ENCODE measurements at regions not wholly inside any gene's neighbourhood (a gene's known extent, or its start where the extent isn't known, plus 50 kb on each side); places are given as distances from the start of the nearest gene placed in this dataset.

- TF ChIP-seq EZH2phosphoT487 (IDR thresholded peaks at IDR 0.05; ENCODE audit: insufficient read depth, low read depth) (no peak), EZH2 (IDR thresholded peaks at IDR 0.05; ENCODE audit: insufficient read depth, poor library complexity, severe bottlenecking) (no peak)
- H4K20me1 ChIP-seq (ENCODE audit: insufficient read depth): no peaks in the 10 kb centered on the region
These were observed 422.5 kb upstream of the FSTL5 start for GRCh38 chr4:162586266-162586665.

GRCh38 chr4:162582180-162582579 is 418.4 kb upstream of the FSTL5 start:
- H3K9me3 ChIP-seq (ENCODE audit: low read depth): no peaks in the 10 kb centered on the region
- no peak overlapping the region for H2AFZ ChIP-seq
- no peaks in the 10 kb centered on the region for H4K20me1 ChIP-seq (ENCODE audit: insufficient read depth)
- H3K36me3 ChIP-seq (ENCODE audit: low read depth): no peaks in the 10 kb centered on the region
- no peaks in the 10 kb centered on the region for H3K79me2 ChIP-seq (ENCODE audit: insufficient read depth)
- no peak overlapping the region for H3K27ac ChIP-seq
- no peaks in the 10 kb centered on the region for H3K4me1 ChIP-seq (ENCODE audit: insufficient read depth)
- H3F3A ChIP-seq (ENCODE audit: insufficient read depth): no peaks in the 10 kb centered on the region
- H3K9ac ChIP-seq: no peak overlapping the region
- no peak overlapping the region for H3K4me3 ChIP-seq
- H3K9me2 ChIP-seq (ENCODE audit: insufficient read depth): no peaks in the 10 kb centered on the region
- TF ChIP-seq EZH2 (IDR thresholded peaks at IDR 0.05; ENCODE audit: insufficient read depth, poor library complexity, severe bottlenecking) (no peak), EZH2phosphoT487 (IDR thresholded peaks at IDR 0.05; ENCODE audit: insufficient read depth, low read depth) (no peak)
- no peak overlapping the region for H3K4me2 ChIP-seq (ENCODE audit: unreplicated experiment)
- WGBS, 2 experiments (ENCODE audit: low coverage in 1 of 2, low lambda C conversion rate in 2 of 2, missing lambda C conversion rate in 2 of 2): 7 to 13% methylated on average over 3 of the region's 3 CpGs
- DNase-seq: no peak
- no peaks in the 10 kb centered on the region for H3K27me3 ChIP-seq (replicated peaks; ENCODE audit: insufficient read depth)
- in situ Hi-C loops (cut with MboI): no loop called here

More at GRCh38 chr4:162586266-162586665, 422.5 kb upstream of the FSTL5 start:
- Histone ChIP-seq H3K4me1 (ENCODE audit: insufficient read depth) (no peaks in the 10 kb centered on the region), H3K4me2 (ENCODE audit: unreplicated experiment) (no peak overlapping the region), H3K9me3 (ENCODE audit: low read depth) (no peaks in the 10 kb centered on the region), H3K36me3 (ENCODE audit: low read depth) (no peaks in the 10 kb centered on the region), H3F3A (ENCODE audit: insufficient read depth) (no peaks in the 10 kb centered on the region), H3K9me2 (ENCODE audit: insufficient read depth) (no peaks in the 10 kb centered on the region), H3K79me2 (ENCODE audit: insufficient read depth) (no peaks in the 10 kb centered on the region), H3K27ac (no peak overlapping the region), H2AFZ (no peak overlapping the region), H3K27me3 (replicated peaks; ENCODE audit: insufficient read depth) (no peaks in the 10 kb centered on the region), H3K9ac (no peak overlapping the region), H3K4me3 (no peak overlapping the region)
- in situ Hi-C loops (cut with MboI): no loop called here
- WGBS, 2 experiments (ENCODE audit: low coverage in 1 of 2, low lambda C conversion rate in 2 of 2, missing lambda C conversion rate in 2 of 2): 0% methylated on average over 1 of the region's 1 CpG
- DNase-seq: no peak

- Histone ChIP-seq H2AFZ (no peak overlapping the region), H3K9ac (no peak overlapping the region), H3F3A (ENCODE audit: insufficient read depth) (no peaks in the 10 kb centered on the region), H3K9me3 (ENCODE audit: low read depth) (no peaks in the 10 kb centered on the region), H3K4me3 (no peak overlapping the region), H3K9me2 (ENCODE audit: insufficient read depth) (no peaks in the 10 kb centered on the region), H3K79me2 (ENCODE audit: insufficient read depth) (no peaks in the 10 kb centered on the region), H3K4me2 (ENCODE audit: unreplicated experiment) (no peak overlapping the region), H3K27ac (no peak overlapping the region), H3K4me1 (ENCODE audit: insufficient read depth) (no peaks in the 10 kb centered on the region), H3K36me3 (ENCODE audit: low read depth) (no peaks in the 10 kb centered on the region), H4K20me1 (ENCODE audit: insufficient read depth) (no peaks in the 10 kb centered on the region), H3K27me3 (replicated peaks; ENCODE audit: insufficient read depth) (no peaks in the 10 kb centered on the region)
- 15 to 17% methylated on average over 4 of the region's 4 CpGs for WGBS, 2 experiments (ENCODE audit: low coverage in 1 of 2, low lambda C conversion rate in 2 of 2, missing lambda C conversion rate in 2 of 2)
- no peak for DNase-seq
- no peak for TF ChIP-seq EZH2phosphoT487 (IDR thresholded peaks at IDR 0.05; ENCODE audit: insufficient read depth, low read depth)
- TF ChIP-seq EZH2 (IDR thresholded peaks at IDR 0.05; ENCODE audit: insufficient read depth, poor library complexity, severe bottlenecking): no peak
- in situ Hi-C loops (cut with MboI): no loop called here
These were observed 401.9 kb upstream of the FSTL5 start for GRCh38 chr4:162565730-162566129.

GRCh38 chr4:162560073-162560472 is 396.3 kb upstream of the FSTL5 start:
- H3K27me3 ChIP-seq (replicated peaks; ENCODE audit: insufficient read depth): no peaks in the 10 kb centered on the region
- no peak for DNase-seq
- H2AFZ ChIP-seq: no peak overlapping the region
- no peaks in the 10 kb centered on the region for H3K4me1 ChIP-seq (ENCODE audit: insufficient read depth)
- no peak overlapping the region for H3K9ac ChIP-seq
- no peaks in the 10 kb centered on the region for H3F3A ChIP-seq (ENCODE audit: insufficient read depth)
- no peaks in the 10 kb centered on the region for H3K79me2 ChIP-seq (ENCODE audit: insufficient read depth)
- no peaks in the 10 kb centered on the region for H3K9me3 ChIP-seq (ENCODE audit: low read depth)
- WGBS, 2 experiments (ENCODE audit: low coverage in 1 of 2, low lambda C conversion rate in 2 of 2, missing lambda C conversion rate in 2 of 2): 3 to 8% methylated on average over 1 of the region's 1 CpG
- H3K27ac ChIP-seq: no peak overlapping the region
- in situ Hi-C loops (cut with MboI): no loop called here
- H4K20me1 ChIP-seq (ENCODE audit: insufficient read depth): no peaks in the 10 kb centered on the region
- no peaks in the 10 kb centered on the region for H3K9me2 ChIP-seq (ENCODE audit: insufficient read depth)
- H3K36me3 ChIP-seq (ENCODE audit: low read depth): no peaks in the 10 kb centered on the region
- TF ChIP-seq EZH2 (IDR thresholded peaks at IDR 0.05; ENCODE audit: insufficient read depth, poor library complexity, severe bottlenecking) (no peak), EZH2phosphoT487 (IDR thresholded peaks at IDR 0.05; ENCODE audit: insufficient read depth, low read depth) (no peak)
- H3K4me3 ChIP-seq: no peak overlapping the region
- no peak overlapping the region for H3K4me2 ChIP-seq (ENCODE audit: unreplicated experiment)

GRCh38 chr4:162557516-162558106 is 393.8 kb upstream of the FSTL5 start:
- Histone ChIP-seq H3K27me3 (replicated peaks; ENCODE audit: insufficient read depth) (no peaks in the 10 kb centered on the region), H3K9me3 (ENCODE audit: low read depth) (no peaks in the 10 kb centered on the region), H3K4me2 (ENCODE audit: unreplicated experiment) (no peak overlapping the region), H3F3A (ENCODE audit: insufficient read depth) (no peaks in the 10 kb centered on the region), H3K36me3 (ENCODE audit: low read depth) (no peaks in the 10 kb centered on the region), H4K20me1 (ENCODE audit: insufficient read depth) (no peaks in the 10 kb centered on the region), H3K79me2 (ENCODE audit: insufficient read depth) (no peaks in the 10 kb centered on the region), H3K27ac (no peak overlapping the region), H3K9ac (no peak overlapping the region), H3K4me3 (no peak overlapping the region), H3K4me1 (ENCODE audit: insufficient read depth) (no peaks in the 10 kb centered on the region), H3K9me2 (ENCODE audit: insufficient read depth) (no peaks in the 10 kb centered on the region), H2AFZ (no peak overlapping the region)
- TF ChIP-seq EZH2phosphoT487 (IDR thresholded peaks at IDR 0.05; ENCODE audit: insufficient read depth, low read depth): no peak
- TF ChIP-seq EZH2 (IDR thresholded peaks at IDR 0.05; ENCODE audit: insufficient read depth, poor library complexity, severe bottlenecking): no peak
- WGBS, 2 experiments (ENCODE audit: low coverage in 1 of 2, low lambda C conversion rate in 2 of 2, missing lambda C conversion rate in 2 of 2): 18 to 21% methylated on average over 4 of the region's 4 CpGs
- no peak for DNase-seq
- in situ Hi-C loops (cut with MboI): no loop called here
